Activated T-cell treated with anti-CD3 and anti-CD28 coated beads, Interleukin-2, amount 50 U/mL, for 4 hours (primary cell): ENCODE measurements at regions not wholly inside any gene's neighbourhood (a gene's known extent, or its start where the extent isn't known, plus 50 kb on each side); places are given as distances from the start of the nearest gene placed in this dataset.
"Not testable (repeated sequence)": the region's sequence is repeated elsewhere in the genome, so short reads cannot be mapped to it uniquely, and the experiment has no call there.

Experiments used
- ATAC-seq, 2 donors: fragments of 200-7000 bp; cut with Tn5 transposase; one replicate each; pipeline ENCODE4 v1.10.0; 2021
- DNase-seq: peaks from one replicate; pipeline ENCODE4 v3.0.0-alpha.2; 2020
- H3K27me3 Mint-ChIP-seq: one replicate; pipeline ENCODE4 v1.8.0; 2021; ENCODE audit warnings: low read depth, mixed read lengths
- H3K36me3 Mint-ChIP-seq: one replicate; pipeline ENCODE4 v1.8.0; 2022; ENCODE audit warnings: mixed read lengths; ENCODE audit not compliant: insufficient read depth
- H3K4me1 Mint-ChIP-seq: one replicate; pipeline ENCODE4 v1.8.0; 2021; ENCODE audit warnings: low read depth, mixed read lengths
- H3K4me3 Mint-ChIP-seq: one replicate; pipeline ENCODE4 v1.8.0; 2021; ENCODE audit warnings: mild to moderate bottlenecking, moderate library complexity, mixed read lengths
- H3K9me3 Mint-ChIP-seq: one replicate; pipeline ENCODE4 v1.8.0; 2021; ENCODE audit warnings: mixed read lengths

DNA sequence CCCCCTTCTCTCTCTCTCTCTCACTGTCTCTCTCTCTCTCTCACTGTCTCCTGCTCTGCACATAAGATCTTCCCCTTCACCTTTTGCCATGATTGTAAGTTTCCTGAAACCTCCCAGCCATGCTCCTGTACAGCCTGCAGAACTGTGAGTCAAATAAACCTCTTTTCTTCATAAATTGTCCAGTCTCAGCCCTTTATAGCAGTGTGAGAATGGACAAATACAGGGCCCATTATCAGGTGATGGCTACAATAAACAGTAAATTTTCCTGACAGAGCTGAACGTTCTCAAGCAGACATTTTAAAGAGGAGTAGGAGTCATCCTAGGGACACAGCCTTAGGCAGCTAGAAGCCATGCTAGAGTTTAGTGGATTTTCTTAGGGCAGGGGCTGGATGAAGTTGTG, 1679.7 kb upstream of the B3GALT2 start:
- Mint-ChIP-seq H3K9me3 (peaks cover 4% of the 10 kb centered on the region), H3K4me1 (no peaks in the 10 kb centered on the region), H3K36me3 (no peaks in the 10 kb centered on the region), H3K4me3 (no peak overlapping the region), H3K27me3 (no peaks in the 10 kb centered on the region)
- ATAC-seq (no peak), DNase-seq (no peak)

DNA sequence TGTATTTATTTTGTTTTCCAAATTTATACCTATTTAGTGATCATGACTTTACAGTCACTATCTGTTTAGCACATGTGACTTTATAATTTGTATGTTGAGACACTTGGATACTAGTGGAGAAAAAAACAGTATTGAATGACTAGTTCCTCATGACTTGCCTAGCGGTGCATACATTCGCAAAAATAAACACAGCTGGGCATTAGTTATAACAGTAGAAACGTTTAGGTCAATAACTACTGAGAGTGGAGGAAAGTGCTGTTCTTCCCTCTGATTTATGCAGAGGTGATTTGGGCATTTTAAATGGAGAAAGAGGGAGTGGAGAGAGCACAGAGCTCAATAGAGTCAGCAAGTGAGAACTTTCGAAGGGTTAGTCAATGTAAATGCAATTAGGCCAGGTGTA, 1679.0 kb upstream of the B3GALT2 start:
- H3K4me3 Mint-ChIP-seq = no peak overlapping the region
- no peaks in the 10 kb centered on the region for H3K36me3 Mint-ChIP-seq
- H3K4me1 Mint-ChIP-seq = no peaks in the 10 kb centered on the region
- no peak for ATAC-seq
- no peak for DNase-seq
- no peaks in the 10 kb centered on the region for H3K27me3 Mint-ChIP-seq
- peaks cover 8% of the 10 kb centered on the region for H3K9me3 Mint-ChIP-seq

DNA sequence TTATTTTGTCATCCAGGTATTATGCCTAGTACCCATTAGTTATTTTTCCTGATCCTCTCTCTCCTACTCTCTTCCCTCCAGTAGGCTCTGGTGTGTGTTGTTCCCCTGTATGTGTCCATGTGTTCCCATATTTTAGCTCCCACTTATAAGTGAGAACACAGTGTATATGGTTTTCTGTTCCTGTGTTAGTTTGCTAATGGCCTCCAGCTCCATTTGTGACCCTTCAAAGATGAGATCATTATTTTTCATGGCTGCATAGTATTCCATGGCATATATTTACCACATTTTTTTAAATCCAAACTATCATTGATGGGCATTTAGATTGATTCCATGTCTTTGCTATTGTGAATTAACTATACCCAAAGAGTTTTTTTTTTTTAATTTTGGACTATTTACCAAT, 1675.7 kb upstream of the B3GALT2 start:
- H3K36me3 Mint-ChIP-seq = no peaks in the 10 kb centered on the region
- H3K4me1 Mint-ChIP-seq = no peaks in the 10 kb centered on the region
- no peak overlapping the region for H3K4me3 Mint-ChIP-seq
- H3K9me3 Mint-ChIP-seq = peaks cover 8% of the 10 kb centered on the region
- no peaks in the 10 kb centered on the region for H3K27me3 Mint-ChIP-seq
- no peak for DNase-seq
- no peak for ATAC-seq

DNA sequence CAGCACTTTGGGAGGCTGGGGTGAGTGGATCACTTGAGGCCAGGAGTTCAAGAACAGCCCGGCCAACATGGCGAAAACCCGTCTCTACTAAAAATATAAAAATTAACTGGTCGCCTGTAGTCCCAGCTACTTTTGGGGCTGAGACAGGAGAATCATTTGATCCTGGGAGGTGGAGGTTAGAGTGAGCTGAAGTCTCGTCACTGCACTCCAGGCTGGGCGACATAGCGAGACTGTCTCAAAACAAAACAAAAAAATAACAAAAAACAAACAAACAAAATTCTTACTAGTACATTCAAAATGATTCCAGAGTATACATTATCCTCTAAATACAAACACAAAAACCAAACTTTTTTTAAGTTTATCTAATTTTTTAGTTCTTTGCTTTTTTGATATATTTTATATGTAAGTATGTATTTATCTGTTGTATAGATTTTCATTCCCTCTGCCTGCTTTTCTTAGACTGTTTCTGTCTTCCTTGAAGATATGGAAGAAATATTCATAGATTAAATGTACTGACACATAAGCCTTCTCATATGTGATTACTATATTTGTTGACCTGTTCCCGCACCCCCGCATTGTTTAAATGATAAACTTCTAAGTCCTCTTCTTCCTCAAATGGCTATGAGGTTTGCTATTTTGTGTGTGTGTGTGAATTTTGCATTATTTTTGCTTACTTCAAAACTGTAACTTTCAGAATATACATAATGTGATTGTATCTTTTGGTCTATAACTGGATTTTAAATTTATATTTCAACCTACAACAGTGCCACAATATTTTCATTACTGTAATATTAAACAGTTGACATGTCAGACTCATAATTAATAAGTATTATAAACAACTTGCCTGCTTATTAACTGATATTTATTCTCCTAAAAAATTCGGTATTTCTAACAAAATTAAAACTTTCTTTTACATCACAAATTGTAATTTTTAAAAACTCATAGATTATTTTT, 1674.1 kb upstream of the B3GALT2 start:
- Mint-ChIP-seq H3K4me1 (no peaks in the 10 kb centered on the region), H3K9me3 (peaks cover 8% of the 10 kb centered on the region), H3K36me3 (no peaks in the 10 kb centered on the region), H3K4me3 (no peak overlapping the region), H3K27me3 (no peaks in the 10 kb centered on the region)
- DNase-seq = no peak
- ATAC-seq = no peak

DNA sequence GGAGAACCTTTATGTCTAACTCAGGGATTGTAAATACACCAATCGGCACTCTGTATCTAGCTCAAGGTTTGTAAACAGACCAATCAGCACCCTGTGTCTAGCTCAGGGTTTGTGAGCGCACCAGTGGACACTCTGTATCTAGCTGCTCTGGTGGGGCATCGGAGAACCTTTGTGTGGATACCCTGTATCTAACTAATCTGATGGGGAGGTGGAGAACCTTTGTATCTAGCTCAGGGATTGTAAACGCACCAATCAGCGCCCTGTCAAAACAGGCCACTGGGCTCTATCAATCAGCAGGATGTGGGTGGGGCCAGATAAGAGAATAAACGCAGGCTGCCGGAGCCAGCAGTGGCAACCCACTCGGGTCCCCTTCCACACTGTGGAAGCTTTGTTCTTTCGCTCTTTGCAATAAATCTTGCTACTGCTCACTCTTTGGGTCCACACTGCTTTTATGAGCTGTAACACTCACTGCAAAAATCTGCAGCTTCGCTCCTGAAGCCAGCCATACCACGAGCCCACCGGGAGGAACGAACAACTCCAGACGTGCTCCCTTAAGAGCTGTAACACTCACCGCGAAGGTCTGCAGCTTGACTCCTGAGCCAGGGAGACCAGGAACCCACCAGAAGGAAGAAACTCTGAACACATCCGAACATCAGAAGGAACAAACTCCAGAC, 1673.2 kb upstream of the B3GALT2 start:
- not testable (repeated sequence) for DNase-seq, H3K4me3 Mint-ChIP-seq, H3K9me3 Mint-ChIP-seq, H3K4me1 Mint-ChIP-seq, H3K36me3 Mint-ChIP-seq, ATAC-seq, H3K27me3 Mint-ChIP-seq

GRCh38 chr1:194858811-194859480, 1672.5 kb upstream of the B3GALT2 start:
- H3K27me3 Mint-ChIP-seq, ATAC-seq, H3K4me1 Mint-ChIP-seq, DNase-seq, H3K36me3 Mint-ChIP-seq, H3K4me3 Mint-ChIP-seq, H3K9me3 Mint-ChIP-seq: not testable (repeated sequence)

DNA sequence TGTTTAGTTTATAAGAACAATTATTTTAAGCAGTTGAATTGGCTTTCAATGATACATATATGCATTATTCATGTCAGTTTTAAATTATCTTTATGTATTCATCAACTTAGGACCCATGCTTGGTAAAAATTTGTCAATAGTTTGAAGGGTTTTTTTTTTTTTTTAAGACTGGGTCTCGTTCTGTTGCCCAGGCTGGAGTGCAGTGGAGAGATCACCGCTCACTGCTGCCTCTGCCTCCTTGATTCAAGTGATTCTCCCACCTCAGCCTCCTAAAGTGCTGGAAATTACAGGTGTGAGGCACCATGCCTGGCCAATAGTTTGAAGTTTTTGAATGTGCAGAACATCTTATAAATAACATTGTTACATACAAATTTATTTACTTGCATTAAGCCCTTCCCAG, 1671.0 kb upstream of the B3GALT2 start:
- Mint-ChIP-seq H3K4me3 (no peak overlapping the region), H3K9me3 (peaks cover 8% of the 10 kb centered on the region), H3K36me3 (no peaks in the 10 kb centered on the region), H3K4me1 (no peaks in the 10 kb centered on the region), H3K27me3 (no peaks in the 10 kb centered on the region)
- ATAC-seq (no peak), DNase-seq (no peak)

DNA sequence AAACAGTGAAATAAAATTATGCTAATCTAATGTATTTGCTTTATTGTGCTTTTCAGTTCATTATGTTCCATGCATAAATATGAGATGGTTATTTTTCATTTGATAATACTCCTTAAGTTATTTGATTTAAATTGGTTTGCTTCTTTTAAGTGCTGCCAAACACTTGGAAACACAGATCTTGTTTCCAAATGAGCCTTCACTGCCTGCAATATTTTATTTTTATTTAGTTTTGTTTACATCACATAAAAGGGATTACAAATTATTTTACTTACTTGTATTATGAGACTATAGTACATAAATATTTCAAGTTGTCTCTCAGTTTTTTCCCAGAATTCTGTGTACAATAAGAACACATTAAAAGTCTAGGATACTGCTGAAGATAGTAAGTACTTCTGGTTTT, 1662.4 kb upstream of the B3GALT2 start:
- no peaks in the 10 kb centered on the region for H3K4me1 Mint-ChIP-seq
- H3K36me3 Mint-ChIP-seq = no peaks in the 10 kb centered on the region
- no peak for ATAC-seq
- DNase-seq = no peak
- no peak overlapping the region for H3K4me3 Mint-ChIP-seq
- no peaks in the 10 kb centered on the region for H3K27me3 Mint-ChIP-seq
- H3K9me3 Mint-ChIP-seq = no peaks in the 10 kb centered on the region

DNA sequence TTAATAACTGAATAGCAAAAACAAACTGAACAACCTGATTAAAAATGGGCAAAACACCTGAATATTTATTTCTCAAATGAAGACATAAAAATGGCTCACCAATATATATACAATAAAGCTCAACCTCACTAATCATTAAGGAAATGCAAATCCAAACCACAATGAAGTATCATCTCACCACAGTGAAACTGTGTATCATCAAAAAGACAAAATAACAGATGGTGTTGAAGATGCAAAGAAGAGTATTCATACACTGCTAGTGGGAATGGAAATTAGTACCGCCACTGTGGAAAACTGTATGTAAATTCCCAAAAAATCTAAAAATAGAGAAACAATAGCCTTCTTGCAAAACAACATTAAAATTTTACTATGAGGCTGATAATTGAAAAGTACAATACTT, 1660.1 kb upstream of the B3GALT2 start:
- Mint-ChIP-seq H3K4me1 (no peaks in the 10 kb centered on the region), H3K27me3 (no peaks in the 10 kb centered on the region), H3K9me3 (no peaks in the 10 kb centered on the region), H3K4me3 (no peak overlapping the region), H3K36me3 (no peaks in the 10 kb centered on the region)
- DNase-seq = no peak
- no peak for ATAC-seq

DNA sequence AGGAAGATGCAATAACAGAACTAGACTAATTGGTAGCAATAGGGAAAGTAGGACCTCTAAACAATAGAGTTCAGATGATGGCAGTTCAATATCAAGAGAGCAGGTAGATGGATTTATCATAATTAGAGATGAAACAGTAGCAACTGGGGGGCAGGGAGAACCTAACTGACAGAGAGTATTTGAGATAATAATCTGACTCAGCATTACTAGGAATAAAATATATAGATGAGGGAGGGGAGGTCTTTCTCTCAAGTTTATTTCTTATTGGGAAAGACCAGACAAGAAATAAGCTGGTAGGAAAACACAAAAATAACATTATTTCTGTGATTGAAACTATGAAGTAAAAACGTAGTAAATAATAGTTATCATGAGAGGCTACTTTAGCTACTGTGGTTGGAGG, 1656.7 kb upstream of the B3GALT2 start:
- Mint-ChIP-seq H3K4me3 (no peak overlapping the region), H3K4me1 (no peaks in the 10 kb centered on the region), H3K36me3 (no peaks in the 10 kb centered on the region), H3K9me3 (no peaks in the 10 kb centered on the region), H3K27me3 (no peaks in the 10 kb centered on the region)
- no peak for ATAC-seq
- no peak for DNase-seq

DNA sequence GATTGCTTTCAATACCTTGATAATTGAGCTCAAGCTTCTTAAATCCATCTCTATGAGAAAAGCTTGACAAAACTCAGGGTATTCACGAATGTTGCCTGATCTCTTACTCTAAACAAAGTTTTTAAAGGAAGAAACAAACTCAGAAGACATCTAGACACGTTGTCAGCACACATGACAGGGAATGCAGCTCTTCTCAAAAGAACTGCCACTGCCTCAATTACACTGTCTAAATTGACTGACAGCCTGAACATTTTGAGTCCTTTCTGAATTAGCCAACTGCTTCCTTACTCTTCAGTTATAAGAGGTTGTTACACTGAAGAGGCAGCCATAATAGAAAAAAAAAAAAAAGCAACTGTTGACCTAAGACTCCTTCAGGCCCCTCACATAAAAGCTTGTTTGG, 1646.7 kb upstream of the B3GALT2 start:
- H3K4me1 Mint-ChIP-seq = no peaks in the 10 kb centered on the region
- no peaks in the 10 kb centered on the region for H3K27me3 Mint-ChIP-seq
- no peak overlapping the region for H3K4me3 Mint-ChIP-seq
- no peak for DNase-seq
- ATAC-seq = no peak
- no peaks in the 10 kb centered on the region for H3K9me3 Mint-ChIP-seq
- no peaks in the 10 kb centered on the region for H3K36me3 Mint-ChIP-seq

DNA sequence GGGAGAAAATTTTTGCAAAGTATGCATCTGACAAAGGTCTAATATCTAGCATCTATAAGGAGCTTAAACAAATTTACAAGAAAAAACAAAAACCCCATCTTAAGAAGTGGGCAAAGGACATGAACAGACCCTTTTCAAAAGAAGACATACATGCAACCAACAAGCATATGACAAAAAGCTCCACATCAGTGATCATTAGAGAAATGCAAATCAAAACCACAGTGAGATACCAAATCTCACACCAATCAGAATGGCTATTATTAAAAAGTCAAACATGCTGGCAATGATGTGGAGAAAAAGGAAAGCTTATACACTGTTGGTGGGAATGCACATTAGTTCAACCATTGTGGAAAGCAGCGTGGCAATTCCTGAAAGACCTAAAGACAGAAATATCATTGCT, 1645.2 kb upstream of the B3GALT2 start:
- H3K36me3 Mint-ChIP-seq, H3K4me3 Mint-ChIP-seq, H3K4me1 Mint-ChIP-seq, H3K9me3 Mint-ChIP-seq, DNase-seq, H3K27me3 Mint-ChIP-seq, ATAC-seq: not testable (repeated sequence)

- H3K4me3 Mint-ChIP-seq = no peak overlapping the region
- no peak for DNase-seq
- H3K27me3 Mint-ChIP-seq = no peaks in the 10 kb centered on the region
- no peaks in the 10 kb centered on the region for H3K36me3 Mint-ChIP-seq
- ATAC-seq = no peak
- H3K4me1 Mint-ChIP-seq = no peaks in the 10 kb centered on the region
- no peaks in the 10 kb centered on the region for H3K9me3 Mint-ChIP-seq
Measured at GRCh38 chr1:194830387-194830786, 1644.0 kb upstream of the B3GALT2 start.

DNA sequence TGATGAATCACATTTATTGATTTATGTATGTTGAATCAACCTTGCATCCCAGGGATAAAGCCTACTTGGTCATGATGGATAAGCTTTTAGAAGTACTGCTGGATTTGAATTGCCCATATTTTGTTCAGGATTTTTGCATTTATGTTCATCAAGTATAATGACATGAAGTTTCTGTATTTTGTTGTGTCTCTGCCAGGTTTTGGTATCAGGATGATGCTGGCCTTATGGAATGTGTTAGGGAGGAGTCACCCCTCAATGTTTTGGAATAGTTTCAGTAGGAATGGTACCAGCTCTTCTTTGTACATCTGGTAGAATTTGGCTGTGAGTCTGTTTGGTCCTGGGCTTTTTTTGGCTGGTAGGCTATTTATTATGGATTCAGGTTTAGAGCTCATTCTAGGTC, 1643.1 kb upstream of the B3GALT2 start:
- ATAC-seq = no peak

DNA sequence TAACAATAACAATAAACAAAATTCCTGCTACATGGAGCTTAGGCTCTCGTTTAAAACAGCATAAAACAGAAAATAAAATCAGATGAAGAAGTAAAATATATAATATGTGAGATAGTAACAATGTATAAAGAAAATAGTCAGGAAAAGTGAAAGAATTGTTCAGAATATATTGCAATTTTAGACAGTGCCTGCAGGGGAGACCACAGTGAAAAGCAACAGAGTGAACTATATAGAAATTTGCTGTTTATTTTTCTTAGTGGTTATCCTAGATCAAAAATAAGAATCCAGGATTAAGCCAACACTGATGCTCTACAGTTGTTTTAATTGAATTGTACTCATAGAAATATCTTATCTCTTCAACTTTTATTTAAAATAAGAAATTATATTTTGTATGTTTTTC, 1639.0 kb upstream of the B3GALT2 start:
- no peak for DNase-seq
- Mint-ChIP-seq H3K27me3 (no peaks in the 10 kb centered on the region), H3K9me3 (no peaks in the 10 kb centered on the region), H3K4me1 (no peaks in the 10 kb centered on the region), H3K4me3 (no peak overlapping the region), H3K36me3 (no peaks in the 10 kb centered on the region)
- no peak for ATAC-seq

More for the DNA sequence above, 1643.1 kb upstream of the B3GALT2 start:
- no peaks in the 10 kb centered on the region for H3K9me3 Mint-ChIP-seq
- H3K36me3 Mint-ChIP-seq = no peaks in the 10 kb centered on the region
- H3K4me3 Mint-ChIP-seq = no peak overlapping the region
- no peak for DNase-seq
- H3K27me3 Mint-ChIP-seq = no peaks in the 10 kb centered on the region
- no peaks in the 10 kb centered on the region for H3K4me1 Mint-ChIP-seq
